ENCODE measurements at regions not wholly inside any gene's neighbourhood (a gene's known extent, or its start where the extent isn't known, plus 50 kb on each side); places are given as distances from the start of the nearest gene placed in this dataset.

DNA sequence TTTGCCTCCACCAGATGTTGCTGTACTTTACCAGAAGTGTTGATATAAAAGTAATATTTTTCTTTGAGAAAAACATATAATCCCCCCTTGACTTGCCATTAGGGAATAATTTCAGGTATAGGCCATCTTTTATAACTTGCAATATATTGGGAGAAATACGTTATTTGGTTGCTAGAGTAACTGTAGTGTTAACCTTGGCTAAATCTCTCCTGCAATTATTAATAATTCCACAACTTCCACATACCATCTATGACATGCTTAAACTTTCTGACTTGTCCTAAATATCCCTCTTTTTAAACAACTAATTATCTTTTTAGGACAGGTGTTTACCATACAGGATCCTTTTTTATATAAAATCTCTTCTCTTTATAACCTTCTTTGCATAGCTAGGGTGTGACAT is 1048.2 kb downstream of the SLC16A7 start:
- no peak for DNase-seq (ENCODE audit: low read depth, low spot score)
- ChIA-PET CTCF (no interaction called here), RAD21 (ENCODE audit: low non-redundant PET in 1 of 2, low total read pairs in 2 of 2, uncharacterized antibody in 2 of 2, unreplicated experiment in 2 of 2) (no interaction called here), POLR2A (no interaction called here)
- no peaks in the 10 kb centered on the region for H3K27me3 ChIP-seq (ENCODE audit: insufficient read depth, low read length)
- H3K4me1 ChIP-seq (ENCODE audit: control insufficient read depth in 1 of 2, insufficient read depth in 2 of 2, low read length in 2 of 2) = no peaks in the 10 kb centered on the region
- no peak overlapping the region for H3K4me3 ChIP-seq (replicated peaks in 1 of 2; ENCODE audit: low read depth in 1 of 2, low read length in 2 of 2)
- H4K20me1 ChIP-seq (ENCODE audit: insufficient read depth) = no peaks in the 10 kb centered on the region
- no peak overlapping the region for H3K9ac ChIP-seq (ENCODE audit: low read length)
- H3K36me3 ChIP-seq (ENCODE audit: control insufficient read depth in 1 of 2, insufficient read depth in 2 of 2, low read length in 2 of 2) = no peaks in the 10 kb centered on the region
- no peak for TF ChIP-seq MAX (IDR thresholded peaks at IDR 0.05)
- peak in 1 of 3 experiments; percentile 45; a peak in 1 of 6 replicates for TF ChIP-seq CTCF (IDR thresholded peaks at IDR 0.05 in 2 of 3, conservative IDR thresholded peaks at IDR 0.05 in 1 of 3; ENCODE audit: borderline replicate concordance in 1 of 3, insufficient read depth in 1 of 3, low read depth in 2 of 3, low read length in 2 of 3)
- no peak for TF ChIP-seq YY1 (IDR thresholded peaks at IDR 0.05; ENCODE audit: extremely low read depth, insufficient replicate concordance, low read depth, low read length)
- no peak for TF ChIP-seq SRF (IDR thresholded peaks at IDR 0.05; ENCODE audit: low read depth)
- no peak overlapping the region for H2AFZ ChIP-seq (ENCODE audit: low read depth, low read length, poor library complexity, severe bottlenecking)
- no peak for ATAC-seq
- no peaks in the 10 kb centered on the region; the same call in 1 of the 2 replicates for H3K9me2 ChIP-seq (ENCODE audit: insufficient read depth)
- no peak overlapping the region for H3K4me2 ChIP-seq (ENCODE audit: low read length)
- BruUV-seq (replicated peaks) = no TSS peak
- peaks cover 0 to 5% of the 10 kb centered on the region in 2 experiments; a peak in 2 of 4 replicates for H3K9me3 ChIP-seq (ENCODE audit: control insufficient read depth in 1 of 2, insufficient read depth in 1 of 2, low read depth in 1 of 2, low read length in 2 of 2)
- no peaks in the 10 kb centered on the region for H3K79me2 ChIP-seq (ENCODE audit: insufficient read depth, low read length)
- H3K27ac ChIP-seq (ENCODE audit: low read depth, low read length) = no peak overlapping the region
- intact Hi-C loops (cut with micrococcal nuclease) = no loop called here

- Histone ChIP-seq H2AFZ (ENCODE audit: low read depth, low read length, poor library complexity, severe bottlenecking) (no peak overlapping the region), H3K27ac (ENCODE audit: low read depth, low read length) (no peak overlapping the region), H3K4me2 (ENCODE audit: low read length) (no peak overlapping the region), H3K9me2 (ENCODE audit: insufficient read depth) (no peaks in the 10 kb centered on the region), H3K9ac (ENCODE audit: low read length) (no peak overlapping the region), H3K27me3 (ENCODE audit: insufficient read depth, low read length) (no peaks in the 10 kb centered on the region), H3K36me3 (ENCODE audit: control insufficient read depth in 1 of 2, insufficient read depth in 2 of 2, low read length in 2 of 2) (no peaks in the 10 kb centered on the region), H3K9me3 (ENCODE audit: control insufficient read depth in 1 of 2, insufficient read depth in 1 of 2, low read depth in 1 of 2, low read length in 2 of 2) (no peaks in the 10 kb centered on the region), H4K20me1 (ENCODE audit: insufficient read depth) (no peaks in the 10 kb centered on the region), H3K79me2 (ENCODE audit: insufficient read depth, low read length) (no peaks in the 10 kb centered on the region), H3K4me3 (replicated peaks in 1 of 2; ENCODE audit: low read depth in 1 of 2, low read length in 2 of 2) (no peak overlapping the region), H3K4me1 (ENCODE audit: control insufficient read depth in 1 of 2, insufficient read depth in 2 of 2, low read length in 2 of 2) (no peaks in the 10 kb centered on the region)
- no peak for DNase-seq (ENCODE audit: low read depth, low spot score)
- CTCF ChIA-PET = no interaction called here
- RAD21 ChIA-PET (ENCODE audit: low non-redundant PET in 1 of 2, low total read pairs in 2 of 2, uncharacterized antibody in 2 of 2, unreplicated experiment in 2 of 2) = no interaction called here
- ATAC-seq = no peak
- TF ChIP-seq ATF3 (IDR thresholded peaks at IDR 0.05) (no peak), SP1 (IDR thresholded peaks at IDR 0.05; ENCODE audit: low read depth) (no peak), EZH2 (IDR thresholded peaks at IDR 0.05) (no peak), ZFX (IDR thresholded peaks at IDR 0.05) (no peak), CEBPB (IDR thresholded peaks at IDR 0.05; ENCODE audit: low read depth) (no peak), FOSL1 (IDR thresholded peaks at IDR 0.05; ENCODE audit: low read depth) (no peak), MAX (IDR thresholded peaks at IDR 0.05) (no peak), CTCF (IDR thresholded peaks at IDR 0.05 in 2 of 3, conservative IDR thresholded peaks at IDR 0.05 in 1 of 3; ENCODE audit: borderline replicate concordance in 1 of 3, insufficient read depth in 1 of 3, low read depth in 2 of 3, low read length in 2 of 3) (no peak), ZNF274 (IDR thresholded peaks at IDR 0.05; ENCODE audit: low read depth, low read length) (no peak), SRF (IDR thresholded peaks at IDR 0.05; ENCODE audit: low read depth) (no peak)
- POLR2A ChIA-PET = no interaction called here
- intact Hi-C loops (cut with micrococcal nuclease) = no loop called here
- BruUV-seq (replicated peaks) = no TSS peak
These were observed 1071.1 kb downstream of the SLC16A7 start for GRCh38 chr12:60666895-60667294.
